ENCODE measurements at regions not wholly inside any gene's neighbourhood (a gene's known extent, or its start where the extent isn't known, plus 50 kb on each side); places are given as distances from the start of the nearest gene placed in this dataset.

- peak; percentile 82 for TF ChIP-seq ZBTB11 (tag by site-specific recombination; conservative IDR thresholded peaks at IDR 0.05; ENCODE audit: low read depth)
- peak; percentile 83 for TF ChIP-seq ZBTB8A (tag by site-specific recombination; IDR thresholded peaks at IDR 0.05)
- TF ChIP-seq, protein P1, sequence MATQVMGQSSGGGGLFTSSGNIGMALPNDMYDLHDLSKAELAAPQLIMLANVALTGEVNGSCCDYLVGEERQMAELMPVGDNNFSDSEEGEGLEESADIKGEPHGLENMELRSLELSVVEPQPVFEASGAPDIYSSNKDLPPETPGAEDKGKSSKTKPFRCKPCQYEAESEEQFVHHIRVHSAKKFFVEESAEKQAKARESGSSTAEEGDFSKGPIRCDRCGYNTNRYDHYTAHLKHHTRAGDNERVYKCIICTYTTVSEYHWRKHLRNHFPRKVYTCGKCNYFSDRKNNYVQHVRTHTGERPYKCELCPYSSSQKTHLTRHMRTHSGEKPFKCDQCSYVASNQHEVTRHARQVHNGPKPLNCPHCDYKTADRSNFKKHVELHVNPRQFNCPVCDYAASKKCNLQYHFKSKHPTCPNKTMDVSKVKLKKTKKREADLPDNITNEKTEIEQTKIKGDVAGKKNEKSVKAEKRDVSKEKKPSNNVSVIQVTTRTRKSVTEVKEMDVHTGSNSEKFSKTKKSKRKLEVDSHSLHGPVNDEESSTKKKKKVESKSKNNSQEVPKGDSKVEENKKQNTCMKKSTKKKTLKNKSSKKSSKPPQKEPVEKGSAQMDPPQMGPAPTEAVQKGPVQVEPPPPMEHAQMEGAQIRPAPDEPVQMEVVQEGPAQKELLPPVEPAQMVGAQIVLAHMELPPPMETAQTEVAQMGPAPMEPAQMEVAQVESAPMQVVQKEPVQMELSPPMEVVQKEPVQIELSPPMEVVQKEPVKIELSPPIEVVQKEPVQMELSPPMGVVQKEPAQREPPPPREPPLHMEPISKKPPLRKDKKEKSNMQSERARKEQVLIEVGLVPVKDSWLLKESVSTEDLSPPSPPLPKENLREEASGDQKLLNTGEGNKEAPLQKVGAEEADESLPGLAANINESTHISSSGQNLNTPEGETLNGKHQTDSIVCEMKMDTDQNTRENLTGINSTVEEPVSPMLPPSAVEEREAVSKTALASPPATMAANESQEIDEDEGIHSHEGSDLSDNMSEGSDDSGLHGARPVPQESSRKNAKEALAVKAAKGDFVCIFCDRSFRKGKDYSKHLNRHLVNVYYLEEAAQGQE (tag by site-specific recombination; IDR thresholded peaks at IDR 0.05): peak; percentile 80
- TF ChIP-seq ZNF19 (tag by site-specific recombination; IDR thresholded peaks at IDR 0.05; ENCODE audit: low read depth): 0 out of 2 replicates have a peak, but pooled peaks have one; percentile 17
- TF ChIP-seq ZNF362 (tag by site-specific recombination; IDR thresholded peaks at IDR 0.05): 0 out of 2 replicates have a peak, but pooled peaks have one; percentile 19
- TF ChIP-seq ZNF610 (tag by site-specific recombination; IDR thresholded peaks at IDR 0.05; ENCODE audit: borderline replicate concordance): 0 out of 2 replicates have a peak, but pooled peaks have one; percentile 24
- TF ChIP-seq SP3 (tag by site-specific recombination; IDR thresholded peaks at IDR 0.05): peak; percentile 39; the same call in 1 of the 2 replicates
- peak; percentile 71; the same call in 1 of the 2 replicates for TF ChIP-seq ZNF664 (tag by site-specific recombination; IDR thresholded peaks at IDR 0.05)
- TF ChIP-seq ZNF623 (tag by site-specific recombination; IDR thresholded peaks at IDR 0.05): peak; percentile 84
- 0 out of 2 replicates have a peak, but pooled peaks have one; percentile 30 for TF ChIP-seq ZNF366 (tag by site-specific recombination; conservative IDR thresholded peaks at IDR 0.05)
- peak; percentile 49; the same call in 1 of the 2 replicates for TF ChIP-seq GLI2 (tag by site-specific recombination; IDR thresholded peaks at IDR 0.05; ENCODE audit: borderline replicate concordance, low read depth)
- TF ChIP-seq ZNF514 (tag by site-specific recombination; IDR thresholded peaks at IDR 0.05): peak; percentile 73; the same call in 1 of the 2 replicates
- peak; percentile 69; the same call in 1 of the 2 replicates for TF ChIP-seq ZNF560 (tag by site-specific recombination; IDR thresholded peaks at IDR 0.05; ENCODE audit: borderline replicate concordance)
- TF ChIP-seq ZNF140 (tag by site-specific recombination; IDR thresholded peaks at IDR 0.05): peak; percentile 94; the same call in 1 of the 2 replicates
- TF ChIP-seq ZFP37 (tag by site-specific recombination; IDR thresholded peaks at IDR 0.05): 0 out of 2 replicates have a peak, but pooled peaks have one; percentile 35
- peak; percentile 53; the same call in 1 of the 2 replicates for TF ChIP-seq KLF7 (tag by site-specific recombination; IDR thresholded peaks at IDR 0.05; ENCODE audit: borderline replicate concordance)
- peak; percentile 85; the same call in 1 of the 2 replicates for TF ChIP-seq ZNF292 (tag by site-specific recombination; IDR thresholded peaks at IDR 0.05; ENCODE audit: borderline replicate concordance, low read depth)
- 0 out of 2 replicates have a peak, but pooled peaks have one; percentile 28 for TF ChIP-seq GFI1B (tag by site-specific recombination; IDR thresholded peaks at IDR 0.05)
- 0 out of 2 replicates have a peak, but pooled peaks have one; percentile 31 for TF ChIP-seq ZNF404 (tag by site-specific recombination; IDR thresholded peaks at IDR 0.05)
- peak; percentile 95 for TF ChIP-seq ZNF394 (tag by site-specific recombination; IDR thresholded peaks at IDR 0.05; ENCODE audit: borderline replicate concordance)
- 0 out of 2 replicates have a peak, but pooled peaks have one; percentile 60 for TF ChIP-seq ZNF302 (tag by site-specific recombination; IDR thresholded peaks at IDR 0.05; ENCODE audit: low read depth)
- TF ChIP-seq ZNF654 (tag by site-specific recombination; IDR thresholded peaks at IDR 0.05; ENCODE audit: low read depth): peak; percentile 53
- TF ChIP-seq ZNF501 (tag by site-specific recombination; IDR thresholded peaks at IDR 0.05): peak; percentile 43; the same call in 1 of the 2 replicates
- TF ChIP-seq ZNF426 (tag by site-specific recombination; IDR thresholded peaks at IDR 0.05): peak; percentile 95
- 0 out of 2 replicates have a peak, but pooled peaks have one; percentile 48 for TF ChIP-seq ZNF639 (tag by site-specific recombination; IDR thresholded peaks at IDR 0.05)
- TF ChIP-seq ZNF629 (tag by site-specific recombination; IDR thresholded peaks at IDR 0.05): peak; percentile 52
- TF ChIP-seq, protein P2, sequence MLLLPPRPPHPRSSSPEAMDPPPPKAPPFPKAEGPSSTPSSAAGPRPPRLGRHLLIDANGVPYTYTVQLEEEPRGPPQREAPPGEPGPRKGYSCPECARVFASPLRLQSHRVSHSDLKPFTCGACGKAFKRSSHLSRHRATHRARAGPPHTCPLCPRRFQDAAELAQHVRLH (tag by site-specific recombination; IDR thresholded peaks at IDR 0.05): peak; percentile 78; the same call in 1 of the 2 replicates
- peak; percentile 69; the same call in 1 of the 2 replicates for TF ChIP-seq ZNF433 (tag by site-specific recombination; IDR thresholded peaks at IDR 0.05; ENCODE audit: low read depth)
These were observed 86.2 kb upstream of the ACBD5 start (continued) for GRCh38 chr10:27326748-27327147.

Measured in HEK293 (cell line).